ENCODE measurements at regions not wholly inside any gene's neighbourhood (a gene's known extent, or its start where the extent isn't known, plus 50 kb on each side); places are given as distances from the start of the nearest gene placed in this dataset.

- DNase-seq (ENCODE audit: low spot score), result no peak
Observed at GRCh38 chr11:107140983-107141382, 122.7 kb upstream of the GUCY1A2 start.

GRCh38 chr11:107139396-107139795 lies 121.1 kb upstream of the GUCY1A2 start:
- no peak for DNase-seq (ENCODE audit: low spot score)

- no peak for DNase-seq (ENCODE audit: low spot score)
Observed at GRCh38 chr11:107136892-107137291, 118.6 kb upstream of the GUCY1A2 start.

- DNase-seq (ENCODE audit: low spot score), result peak; percentile 12
Observed at GRCh38 chr11:107131756-107132155, 113.5 kb upstream of the GUCY1A2 start.

GRCh38 chr11:107123022-107123421 lies 104.7 kb upstream of the GUCY1A2 start:
- no peak for DNase-seq (ENCODE audit: low spot score)

GRCh38 chr11:107118025-107118720 lies 99.9 kb upstream of the GUCY1A2 start:
- no peak for DNase-seq (ENCODE audit: low spot score)

GRCh38 chr11:107116358-107116757 lies 98.1 kb upstream of the GUCY1A2 start:
- DNase-seq (ENCODE audit: low spot score), result no peak

GRCh38 chr11:107102692-107103477 lies 84.6 kb upstream of the GUCY1A2 start:
- no peak for DNase-seq (ENCODE audit: low spot score)

GRCh38 chr11:107092667-107093066 lies 74.4 kb upstream of the GUCY1A2 start:
- DNase-seq (ENCODE audit: low spot score), result no peak

- no peak for DNase-seq (ENCODE audit: low spot score)
Observed at GRCh38 chr11:107078375-107078774, 60.1 kb upstream of the GUCY1A2 start.

GRCh38 chr11:107076832-107077231 lies 58.6 kb upstream of the GUCY1A2 start:
- DNase-seq (ENCODE audit: low spot score), result no peak

- no peak for DNase-seq (ENCODE audit: low spot score)
Observed at GRCh38 chr11:107071129-107071528, 52.9 kb upstream of the GUCY1A2 start.

All from LoVo (cell line).